Activated CD4-positive, alpha-beta T cell treated with anti-CD3 and anti-CD28 coated beads for 36 hours (primary cell): ENCODE measurements at regions not wholly inside any gene's neighbourhood (a gene's known extent, or its start where the extent isn't known, plus 50 kb on each side); places are given as distances from the start of the nearest gene placed in this dataset.
"Not testable (repeated sequence)": the region's sequence is repeated elsewhere in the genome, so short reads cannot be mapped to it uniquely, and the experiment has no call there.

ENCODE experiments used
- ATAC-seq: fragments of 200-7000 bp; cut with Tn5 transposase; one replicate; pipeline ENCODE4 v1.10.0; 2021; ENCODE audit warnings: mild to moderate bottlenecking, moderate library complexity
- CTCF ChIA-PET: fragments of 350-600 bp; sonication (Branson Sonifier 250); formaldehyde crosslinking; loops from one replicate; lab custom pipeline; 2021; ENCODE audit warnings: antibody characterized with exemption; lab: Charles Lee
- POLR2A ChIA-PET: fragments of 350-600 bp; sonication (Branson Sonifier 250); formaldehyde crosslinking; loops from one replicate; lab custom pipeline; 2021; ENCODE audit warnings: antibody characterized with exemption, inconsistent platforms; lab: Charles Lee
- DNase-seq: peaks from one replicate; pipeline ENCODE4 v3.0.0-alpha.2; 2020
- H3K27ac Mint-ChIP-seq: one replicate; pipeline ENCODE4 v1.8.0; 2021; ENCODE audit warnings: mixed read lengths
- H3K27me3 Mint-ChIP-seq: one replicate; pipeline ENCODE4 v1.8.0; 2021; ENCODE audit warnings: mixed read lengths
- H3K36me3 Mint-ChIP-seq: one replicate; pipeline ENCODE4 v1.8.0; 2021; ENCODE audit warnings: low read depth, mixed read lengths
- H3K4me1 Mint-ChIP-seq: one replicate; pipeline ENCODE4 v1.8.0; 2021; ENCODE audit warnings: mixed read lengths
- H3K4me3 Mint-ChIP-seq: one replicate; pipeline ENCODE4 v1.8.0; 2021; ENCODE audit warnings: mild to moderate bottlenecking, moderate library complexity, mixed read lengths
- H3K9me3 Mint-ChIP-seq: one replicate; pipeline ENCODE4 v1.8.0; 2021; ENCODE audit warnings: low read depth, mixed read lengths
- intact Hi-C, 2 experiments: fragments of 100-400 bp; cut with DNase I in 1 of 2; cut with micrococcal nuclease in 1 of 2; formaldehyde crosslinking; loops; one replicate each; pipeline versions ENCODE4 v1.14.2 to v1.15.1; 2022 to 2024; cut with DNase I, micrococcal nuclease

- no peak overlapping the region for H3K27ac Mint-ChIP-seq
- ATAC-seq (no peak), DNase-seq (no peak)
- H3K9me3 Mint-ChIP-seq: no peaks in the 10 kb centered on the region
- peaks cover 13% of the 10 kb centered on the region for H3K4me1 Mint-ChIP-seq
- H3K27me3 Mint-ChIP-seq: no peaks in the 10 kb centered on the region
- ChIA-PET CTCF (interaction anchor here (0.6 kb wide), 1 partner anchor 31 kb away, joined by 3 read pairs; no protein-coding TSS in a partner anchor), POLR2A (no interaction called here)
- intact Hi-C loops: no loop called here
- H3K36me3 Mint-ChIP-seq: no peaks in the 10 kb centered on the region
- H3K4me3 Mint-ChIP-seq: no peak overlapping the region
Measured at GRCh38 chr20:53814060-53814459, 220.4 kb upstream of the ZNF217 start.

GRCh38 chr20:53813636-53814035 lies 220.0 kb upstream of the ZNF217 start:
- no peaks in the 10 kb centered on the region for H3K27me3 Mint-ChIP-seq
- H3K4me3 Mint-ChIP-seq: no peak overlapping the region
- no peak for DNase-seq
- ChIA-PET POLR2A (no interaction called here), CTCF (no interaction called here)
- ATAC-seq: no peak
- H3K27ac Mint-ChIP-seq: no peak overlapping the region
- peaks cover 13% of the 10 kb centered on the region for H3K4me1 Mint-ChIP-seq
- no peaks in the 10 kb centered on the region for H3K36me3 Mint-ChIP-seq
- intact Hi-C loops: no loop called here
- H3K9me3 Mint-ChIP-seq: no peaks in the 10 kb centered on the region

DNA sequence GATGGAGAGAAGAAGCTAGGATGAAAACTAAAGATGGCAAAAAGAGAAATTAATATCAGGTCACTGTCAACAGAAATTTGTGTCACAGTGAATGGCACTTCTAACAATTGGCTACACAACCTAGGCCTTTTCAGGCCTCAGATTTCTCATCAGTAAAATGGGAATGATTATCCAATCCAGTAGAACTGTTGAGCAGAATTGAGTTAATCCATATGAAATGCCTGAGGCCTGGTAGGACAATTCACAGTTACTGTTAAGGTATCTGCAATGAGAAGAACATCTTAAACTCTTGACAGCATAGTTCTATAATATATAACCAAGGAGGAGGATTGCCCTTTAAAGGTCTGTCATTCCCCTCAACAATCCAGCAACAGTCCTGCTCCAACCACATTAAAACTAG lies 217.9 kb upstream of the ZNF217 start:
- H3K9me3 Mint-ChIP-seq: no peaks in the 10 kb centered on the region
- H3K4me1 Mint-ChIP-seq: peaks cover 13% of the 10 kb centered on the region
- no peak for DNase-seq
- H3K27ac Mint-ChIP-seq: no peak overlapping the region
- POLR2A ChIA-PET: interaction anchor here (0.6 kb wide), 1 partner anchor 72 kb away, joined by 4 read pairs; no protein-coding TSS in a partner anchor
- intact Hi-C loops: no loop called here
- CTCF ChIA-PET: interaction anchor here (0.6 to 0.9 kb wide), 2 partner anchors 75 to 232 kb away, joined by 3 read pairs; no protein-coding TSS in a partner anchor
- H3K4me3 Mint-ChIP-seq: no peak overlapping the region
- ATAC-seq: no peak
- H3K36me3 Mint-ChIP-seq: no peaks in the 10 kb centered on the region
- no peaks in the 10 kb centered on the region for H3K27me3 Mint-ChIP-seq

DNA sequence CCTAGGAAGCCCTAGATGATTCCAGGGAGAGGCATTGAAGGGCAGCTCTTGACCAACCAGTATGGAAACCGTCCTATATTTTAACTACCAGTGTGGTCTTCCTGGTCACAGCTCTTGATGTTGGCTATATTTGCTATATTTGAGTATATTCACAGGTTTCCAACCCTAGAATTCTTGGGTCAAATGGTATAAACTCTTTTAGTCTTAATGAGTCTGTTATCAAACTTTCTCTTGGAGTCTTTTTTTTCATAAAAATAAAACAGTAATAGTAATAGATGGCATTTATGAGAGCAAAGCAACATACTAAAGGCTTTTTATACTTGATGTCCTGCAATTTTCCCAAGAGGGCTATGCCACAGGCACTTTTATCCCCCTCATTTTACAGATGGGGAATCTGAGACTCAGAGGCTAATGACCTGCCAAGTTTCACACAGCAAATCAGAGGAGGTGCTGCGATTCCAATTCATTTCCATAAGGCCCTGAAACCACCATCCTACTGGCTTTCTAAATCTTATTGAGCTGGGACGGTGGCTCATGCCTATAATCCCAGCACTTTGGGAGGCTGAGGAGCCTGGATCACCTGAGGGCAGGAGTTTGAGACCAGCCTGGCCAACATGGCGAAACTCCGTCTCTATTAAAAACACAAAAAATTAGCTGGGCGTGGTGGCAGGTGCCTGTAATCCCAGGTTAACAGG lies 217.2 kb upstream of the ZNF217 start:
- CTCF ChIA-PET: interaction anchor here (0.6 to 0.9 kb wide), 2 partner anchors 74 to 231 kb away, joined by 3 read pairs; no protein-coding TSS in a partner anchor

DNA sequence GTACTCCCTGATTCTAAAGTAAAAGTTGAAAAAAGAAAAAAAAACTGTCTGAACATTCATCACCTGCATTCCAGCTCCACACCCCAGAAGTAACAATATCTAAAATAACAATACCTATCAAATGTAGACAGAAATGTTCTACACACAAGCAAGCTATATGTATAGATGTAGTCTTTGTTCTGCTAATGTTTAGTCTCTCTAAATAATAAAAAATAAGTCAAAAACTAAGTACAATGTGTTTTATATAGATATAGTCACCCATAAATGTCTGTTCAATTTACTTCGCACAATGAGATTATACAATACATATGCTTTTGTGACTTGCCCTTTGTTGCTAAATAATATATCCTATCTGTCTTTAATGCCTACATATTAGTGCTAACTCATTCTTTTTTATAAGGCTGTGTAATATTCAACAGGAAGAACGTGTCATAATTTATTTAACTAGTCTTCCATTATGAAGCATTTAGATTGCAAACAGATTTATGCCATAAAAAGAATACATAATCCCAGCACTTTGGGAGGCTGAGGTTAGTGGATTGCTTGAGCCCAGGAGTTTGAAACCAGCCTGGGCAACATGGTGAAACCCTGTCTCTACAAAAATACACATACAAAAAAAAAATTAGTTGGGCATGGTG lies 216.2 kb upstream of the ZNF217 start:
- POLR2A ChIA-PET: interaction anchor here (0.6 kb wide), 1 partner anchor 36 kb away, joined by 10 read pairs; no protein-coding TSS in a partner anchor
- DNase-seq (no peak), ATAC-seq (no peak)
- H3K36me3 Mint-ChIP-seq: no peaks in the 10 kb centered on the region
- no peaks in the 10 kb centered on the region for H3K27me3 Mint-ChIP-seq
- no peak overlapping the region for H3K4me3 Mint-ChIP-seq
- no peaks in the 10 kb centered on the region for H3K9me3 Mint-ChIP-seq
- intact Hi-C loops: no loop called here
- CTCF ChIA-PET: interaction anchor here (0.6 to 0.7 kb wide), 2 partner anchors 23 to 105 kb away, joined by 3 read pairs; no protein-coding TSS in a partner anchor
- no peak overlapping the region for H3K27ac Mint-ChIP-seq
- peaks cover 4% of the 10 kb centered on the region for H3K4me1 Mint-ChIP-seq

More for the DNA sequence above, 217.2 kb upstream of the ZNF217 start:
- DNase-seq (no peak), ATAC-seq (no peak)
- intact Hi-C loops: no loop called here
- Mint-ChIP-seq H3K27ac (no peak overlapping the region), H3K27me3 (no peaks in the 10 kb centered on the region), H3K9me3 (no peaks in the 10 kb centered on the region), H3K4me1 (peaks cover 13% of the 10 kb centered on the region), H3K36me3 (no peaks in the 10 kb centered on the region), H3K4me3 (no peak overlapping the region)
- POLR2A ChIA-PET: no interaction called here

- intact Hi-C loops: no loop called here
- Mint-ChIP-seq H3K4me3 (no peak overlapping the region), H3K4me1 (no peaks in the 10 kb centered on the region), H3K36me3 (no peaks in the 10 kb centered on the region), H3K27ac (no peak overlapping the region), H3K9me3 (no peaks in the 10 kb centered on the region), H3K27me3 (no peaks in the 10 kb centered on the region)
- CTCF ChIA-PET: interaction anchor here (0.6 kb wide), 1 partner anchor 22 kb away, joined by 3 read pairs; no protein-coding TSS in a partner anchor
- DNase-seq (no peak), ATAC-seq (no peak)
- POLR2A ChIA-PET: no interaction called here
Measured at GRCh38 chr20:53809217-53809616, 215.6 kb upstream of the ZNF217 start.

DNA sequence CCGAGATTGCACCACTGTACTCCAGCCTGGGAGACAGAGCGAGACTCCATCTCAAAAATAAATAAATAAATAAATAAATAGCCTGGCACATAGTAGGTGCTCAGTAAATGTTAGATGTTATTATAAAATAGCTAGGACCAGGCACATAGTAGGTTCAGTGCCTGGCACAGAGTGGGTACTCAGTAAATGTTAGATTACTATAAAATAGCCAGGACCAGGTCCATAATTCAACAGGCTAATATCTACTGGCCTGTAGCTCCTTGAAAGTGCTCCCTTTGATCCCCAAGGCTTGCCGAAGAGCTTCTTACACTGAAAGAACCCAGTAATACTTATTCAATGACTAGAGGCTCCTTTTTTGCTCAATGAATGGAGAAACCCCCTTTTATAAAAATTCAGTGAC lies 215.1 kb upstream of the ZNF217 start:
- DNase-seq (no peak), ATAC-seq (no peak)
- Mint-ChIP-seq H3K27me3 (no peaks in the 10 kb centered on the region), H3K4me3 (no peak overlapping the region), H3K9me3 (no peaks in the 10 kb centered on the region), H3K27ac (no peak overlapping the region), H3K4me1 (no peaks in the 10 kb centered on the region), H3K36me3 (no peaks in the 10 kb centered on the region)
- intact Hi-C loops: no loop called here
- POLR2A ChIA-PET: no interaction called here
- CTCF ChIA-PET: interaction anchor here (0.7 kb wide), 1 partner anchor 17 kb away, joined by 3 read pairs; no protein-coding TSS in a partner anchor

DNA sequence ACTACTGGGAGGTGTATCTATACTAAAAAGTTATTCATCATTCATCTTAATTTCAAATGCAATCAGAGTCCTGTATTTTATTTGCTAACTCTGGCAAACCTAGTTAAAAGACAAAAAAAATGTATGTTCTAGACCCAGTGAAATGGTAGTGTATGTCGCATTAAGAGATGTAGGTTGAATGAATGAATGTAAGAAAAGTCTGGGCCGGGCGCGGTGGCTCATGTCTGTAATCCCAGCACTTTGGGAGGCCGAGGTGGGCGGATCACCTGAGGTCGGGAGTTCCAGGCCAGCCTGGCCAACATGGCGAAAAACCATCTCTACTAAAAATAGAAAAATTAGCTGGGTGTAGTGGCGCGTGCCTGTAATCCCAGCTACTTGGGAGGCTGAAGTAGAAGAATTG lies 214.7 kb upstream of the ZNF217 start:
- ATAC-seq, POLR2A ChIA-PET, intact Hi-C loops, H3K9me3 Mint-ChIP-seq, H3K4me3 Mint-ChIP-seq, H3K36me3 Mint-ChIP-seq, H3K4me1 Mint-ChIP-seq, DNase-seq, H3K27ac Mint-ChIP-seq, H3K27me3 Mint-ChIP-seq: not testable (repeated sequence)
- CTCF ChIA-PET: interaction anchor here (0.7 kb wide), 1 partner anchor 17 kb away, joined by 3 read pairs; no protein-coding TSS in a partner anchor

DNA sequence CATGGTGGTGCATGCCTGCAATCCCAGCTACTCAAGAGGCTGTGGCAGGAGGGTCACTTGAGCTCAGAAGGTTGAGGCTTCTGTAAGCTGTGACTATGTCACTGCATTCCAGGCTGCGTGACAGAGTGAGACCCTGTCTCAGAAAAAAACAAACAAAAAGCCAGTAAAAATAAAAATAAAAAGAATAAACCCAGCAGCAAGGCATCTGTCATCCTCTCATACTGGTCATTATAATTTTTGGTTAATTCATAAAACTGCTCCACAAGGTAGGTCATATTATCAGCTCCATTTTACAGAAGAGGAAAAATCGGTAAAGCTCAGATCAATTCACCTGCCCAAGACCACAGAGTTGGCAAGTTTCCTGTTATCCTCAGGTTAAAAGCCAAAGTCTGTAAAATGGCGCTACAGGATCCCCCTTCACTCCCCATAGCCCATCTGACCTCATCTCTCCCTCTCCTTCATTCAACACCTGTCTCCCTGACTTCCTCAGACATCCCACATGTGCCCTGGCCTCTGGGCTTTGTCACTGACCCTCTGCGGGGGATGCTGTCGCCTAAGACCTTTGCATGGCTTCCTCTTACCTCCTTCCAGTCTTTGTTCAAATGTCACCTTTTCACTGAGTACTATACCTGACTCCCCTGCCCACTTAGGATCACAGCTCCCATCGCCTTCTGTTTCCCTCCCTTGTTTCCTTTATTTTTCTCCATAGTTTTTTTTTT lies 213.2 kb upstream of the ZNF217 start:
- Mint-ChIP-seq H3K27me3 (no peaks in the 10 kb centered on the region), H3K9me3 (no peaks in the 10 kb centered on the region), H3K4me1 (no peaks in the 10 kb centered on the region), H3K36me3 (no peaks in the 10 kb centered on the region), H3K4me3 (no peak overlapping the region), H3K27ac (no peak overlapping the region)
- ATAC-seq: no peak
- ChIA-PET POLR2A (interaction anchor here (1.0 kb wide), 1 partner anchor 13 kb away, joined by 4 read pairs; no protein-coding TSS in a partner anchor), CTCF (interaction anchor here (0.6 to 0.8 kb wide), 2 partner anchors 16 to 254 kb away, joined by 3 read pairs; no protein-coding TSS in a partner anchor)
- intact Hi-C loops: no loop called here
- no peak for DNase-seq

GRCh38 chr20:53805895-53806384 lies 212.3 kb upstream of the ZNF217 start:
- H3K27ac Mint-ChIP-seq: no peak overlapping the region
- intact Hi-C loops: no loop called here
- H3K27me3 Mint-ChIP-seq: no peaks in the 10 kb centered on the region
- ATAC-seq: no peak
- no peaks in the 10 kb centered on the region for H3K4me1 Mint-ChIP-seq
- no peak overlapping the region for H3K4me3 Mint-ChIP-seq
- no peak for DNase-seq
- ChIA-PET CTCF (interaction anchor here (0.6 to 0.8 kb wide), 2 partner anchors 15 to 255 kb away, joined by 3 read pairs; no protein-coding TSS in a partner anchor), POLR2A (no interaction called here)
- no peaks in the 10 kb centered on the region for H3K9me3 Mint-ChIP-seq
- no peaks in the 10 kb centered on the region for H3K36me3 Mint-ChIP-seq
